Panc1 (cell line): ENCODE measurements at regions not wholly inside any gene's neighbourhood (a gene's known extent, or its start where the extent isn't known, plus 50 kb on each side); places are given as distances from the start of the nearest gene placed in this dataset.

Experiments
- ATAC-seq: fragments of 200-7000 bp; cut with Tn5 transposase; 2 replicates; pipeline ENCODE4 v1.9.1; 2020; ENCODE audit warnings: mild to moderate bottlenecking, moderate library complexity
- BruUV-seq: library from RNA; stranded (reverse); fragments of 400-500 nt; replicated peaks from 2 replicates; lab custom pipeline; 2021; lab: Mats Ljungman, UMichigan
- CTCF ChIA-PET: fragments of 300-600 bp; sonication (Branson Sonifier 250); formaldehyde crosslinking; loops from one replicate; lab custom pipeline; 2022; ENCODE audit warnings: antibody characterized with exemption; lab: Charles Lee
- POLR2A ChIA-PET: fragments of 300-600 bp; sonication (Branson Sonifier 250); formaldehyde crosslinking; loops from one replicate; lab custom pipeline; 2022; ENCODE audit warnings: antibody characterized with exemption; lab: Charles Lee
- DNase-seq: peaks from one replicate; pipeline ENCODE4 v3.0.0-alpha.2; 2010; ENCODE audit warnings: low read depth, low spot score
- H3K27ac ChIP-seq: 2 replicates; pipeline ENCODE4 v1.5.1; 2011; ENCODE audit warnings: mild to moderate bottlenecking, low read length, inconsistent platforms
- H3K27me3 ChIP-seq: fragments of 200-500 bp; sonication (Bioruptor generic); 2 replicates; pipeline ENCODE4 v1.6.0; 2014; ENCODE audit warnings: low read length, inconsistent platforms; ENCODE audit not compliant: control insufficient read depth, insufficient read depth
- H3K36me3 ChIP-seq: fragments of 200-500 bp; sonication (Bioruptor generic); 2 replicates; pipeline ENCODE4 v1.5.1; 2014; ENCODE audit warnings: inconsistent platforms, mild to moderate bottlenecking, low read length, moderate library complexity; ENCODE audit not compliant: control insufficient read depth, insufficient read depth
- H3K4me1 ChIP-seq: 2 replicates; pipeline ENCODE4 v1.5.1; 2011; ENCODE audit warnings: inconsistent platforms, mild to moderate bottlenecking, low read length, moderate library complexity; ENCODE audit not compliant: control insufficient read depth, insufficient read depth
- H3K4me3 ChIP-seq, 2 experiments: 2 replicates each; pipeline ENCODE4 v1.5.1; 2011 to 2012; ENCODE audit warnings: low read depth in 2 of 2, low read length in 2 of 2, mild to moderate bottlenecking in 2 of 2, inconsistent platforms in 1 of 2, moderate library complexity in 1 of 2
- H3K9me3 ChIP-seq: fragments of 200-500 bp; sonication (Bioruptor generic); 2 replicates; pipeline ENCODE4 v1.5.1; 2014; ENCODE audit warnings: low read depth, mild to moderate bottlenecking, inconsistent platforms, low read length, moderate library complexity; ENCODE audit not compliant: control insufficient read depth, insufficient read depth
- CTCF ChIP-seq: fragments of 450-650 bp; IDR thresholded peaks from 2 replicates; pipeline ENCODE4 v1.5.1; 2017; ENCODE audit warnings: mild to moderate bottlenecking
- POLR2AphosphoS5 ChIP-seq: IDR thresholded peaks from 2 replicates; pipeline ENCODE4 v1.6.1; 2012; ENCODE audit warnings: mild to moderate bottlenecking, low read depth, low read length, moderate library complexity
- REST ChIP-seq, 2 experiments: IDR thresholded peaks; 2 replicates each; pipeline ENCODE4 v1.6.1; 2011 to 2012; ENCODE audit warnings: low read depth in 2 of 2, control low read depth in 1 of 2, low read length in 1 of 2, mild to moderate bottlenecking in 1 of 2, moderate library complexity in 1 of 2; ENCODE audit not compliant: insufficient read depth in 1 of 2
- SIN3A ChIP-seq: IDR thresholded peaks from 2 replicates; pipeline ENCODE4 v1.6.1; 2012; ENCODE audit warnings: low read depth, mild to moderate bottlenecking, low read length, moderate library complexity, borderline replicate concordance; ENCODE audit not compliant: insufficient read depth
- TCF7L2 ChIP-seq: IDR thresholded peaks from 2 replicates; pipeline ENCODE4 v1.6.1; 2011; ENCODE audit warnings: mild to moderate bottlenecking, low read depth, low read length, inconsistent platforms
- in situ Hi-C: cut with HindIII; loops from 2 replicates; pipeline ENCODE4 v1.10.0; 2016; ENCODE audit warnings: low sequenced_read_pairs, low pct_unique_long_range_greater_than_20kb
- intact Hi-C: fragments of 100-400 bp; cut with micrococcal nuclease; formaldehyde crosslinking; loops from one replicate; pipeline ENCODE4 v1.10.0; 2022; ENCODE audit not compliant: unreplicated experiment

- no TSS peak for BruUV-seq
- Histone ChIP-seq H3K27ac (no peak overlapping the region), H3K9me3 (no peaks in the 10 kb centered on the region), H3K36me3 (no peaks in the 10 kb centered on the region), H3K4me1 (no peaks in the 10 kb centered on the region), H3K4me3 (no peak overlapping the region), H3K27me3 (no peaks in the 10 kb centered on the region)
- TF ChIP-seq SIN3A (no peak), POLR2AphosphoS5 (no peak), TCF7L2 (no peak), CTCF (no peak)
- intact Hi-C loops = no loop called here
- ChIA-PET POLR2A (interaction anchor here (0.5 kb wide), 1 partner anchor 146 kb away, joined by 3 read pairs; no protein-coding TSS in a partner anchor), CTCF (no interaction called here)
- DNase-seq (no peak), ATAC-seq (no peak)
- in situ Hi-C loops = no loop called here
Observed at GRCh38 chr3:159887911-159888310, 100.7 kb upstream of the IL12A start.

- DNase-seq (no peak), ATAC-seq (no peak)
- H3K9me3 ChIP-seq = no peaks in the 10 kb centered on the region
- in situ Hi-C loops (no loop called here), intact Hi-C loops (no loop called here)
- no peaks in the 10 kb centered on the region for H3K4me1 ChIP-seq
- no peak overlapping the region for H3K4me3 ChIP-seq
- CTCF ChIA-PET = no interaction called here
- H3K36me3 ChIP-seq = no peaks in the 10 kb centered on the region; the same call in 1 of the 2 replicates
- no peaks in the 10 kb centered on the region for H3K27me3 ChIP-seq
- TF ChIP-seq POLR2AphosphoS5 = no peak
- no peak for TF ChIP-seq TCF7L2
- TF ChIP-seq SIN3A = no peak
- TF ChIP-seq REST (IDR thresholded peaks at IDR 0.05; ENCODE audit: insufficient read depth in 1 of 2, low read depth in 2 of 2, low read length in 1 of 2) = no peak
- 0 out of 2 replicates have a peak, but pooled peaks have one; percentile 4 for TF ChIP-seq CTCF
- H3K27ac ChIP-seq = no peak overlapping the region
- no TSS peak for BruUV-seq
- POLR2A ChIA-PET = no interaction called here
Observed at GRCh38 chr3:159892171-159892795, 96.4 kb upstream of the IL12A start.
